HG02852 (cell line): ENCODE measurements at regions not wholly inside any gene's neighbourhood (a gene's known extent, or its start where the extent isn't known, plus 50 kb on each side); places are given as distances from the start of the nearest gene placed in this dataset.
A peak's percentile ranks its signal among the peaks of the same experiment; 100 is the strongest.

Source experiments
- ATAC-seq: cut with Tn5 transposase; IDR thresholded peaks from one replicate; pipeline ENCODE4 v1.9.1; 2021; ENCODE audit warnings: mild to moderate bottlenecking, moderate library complexity; ENCODE audit not compliant: unreplicated experiment

DNA sequence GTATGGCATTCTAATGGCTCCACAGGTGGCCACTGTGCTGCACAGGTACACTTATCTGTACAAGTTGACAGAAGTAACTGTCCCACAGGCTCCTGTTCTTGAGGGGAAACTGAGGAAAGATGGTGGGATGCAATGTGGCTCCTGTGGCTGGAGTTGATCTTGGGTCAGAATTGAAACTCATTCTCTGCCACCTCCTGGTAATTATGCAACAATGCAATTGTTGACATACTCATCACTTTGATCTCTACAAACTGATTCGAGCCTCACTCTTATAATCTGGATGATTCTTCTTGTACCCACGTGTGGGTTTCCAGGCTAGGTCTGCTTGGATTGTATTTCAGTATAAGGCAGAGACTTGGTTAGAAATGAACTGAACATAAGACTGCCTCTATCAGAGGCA lies 148.8 kb downstream of the CCNG2 start:
- ATAC-seq = no peak

DNA sequence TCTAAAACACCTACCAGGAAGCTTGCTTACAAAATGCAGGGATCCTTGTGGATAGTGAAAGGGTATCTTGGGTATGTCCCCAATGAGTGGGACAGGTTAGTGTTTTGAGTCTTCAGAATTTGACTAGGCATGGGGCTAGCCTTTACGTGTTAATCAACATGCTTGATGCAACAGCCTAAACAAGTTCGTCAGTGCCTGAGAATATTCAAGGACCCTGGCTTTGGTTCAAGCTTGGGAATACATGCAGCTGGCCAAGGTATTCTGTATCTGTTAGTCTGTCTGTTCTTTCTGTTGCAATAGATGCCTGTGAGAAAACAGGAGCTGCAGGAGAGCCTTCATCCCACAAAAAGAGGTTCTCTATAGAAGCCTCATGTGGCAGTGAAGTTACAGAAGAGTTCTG lies 149.5 kb downstream of the CCNG2 start:
- no peak for ATAC-seq

DNA sequence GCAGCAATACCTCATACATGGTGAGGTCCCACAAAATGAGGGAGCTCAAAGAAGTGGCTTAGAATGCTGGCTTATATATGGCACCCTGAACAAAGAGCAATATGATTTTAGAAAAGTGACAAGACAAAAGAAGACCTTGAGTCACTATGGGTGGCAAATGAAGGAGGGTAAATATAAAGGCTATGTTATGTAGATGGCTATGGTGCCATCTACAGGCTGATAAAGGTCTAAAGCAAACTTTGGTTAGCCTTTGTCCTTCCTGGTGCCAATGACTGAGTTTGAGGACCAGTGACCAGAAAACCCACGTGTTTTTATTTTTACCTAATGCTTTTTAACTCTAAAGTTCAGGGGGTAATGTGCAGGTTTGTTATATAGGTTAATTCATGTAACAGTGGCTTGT lies 151.8 kb downstream of the CCNG2 start:
- ATAC-seq = no peak

DNA sequence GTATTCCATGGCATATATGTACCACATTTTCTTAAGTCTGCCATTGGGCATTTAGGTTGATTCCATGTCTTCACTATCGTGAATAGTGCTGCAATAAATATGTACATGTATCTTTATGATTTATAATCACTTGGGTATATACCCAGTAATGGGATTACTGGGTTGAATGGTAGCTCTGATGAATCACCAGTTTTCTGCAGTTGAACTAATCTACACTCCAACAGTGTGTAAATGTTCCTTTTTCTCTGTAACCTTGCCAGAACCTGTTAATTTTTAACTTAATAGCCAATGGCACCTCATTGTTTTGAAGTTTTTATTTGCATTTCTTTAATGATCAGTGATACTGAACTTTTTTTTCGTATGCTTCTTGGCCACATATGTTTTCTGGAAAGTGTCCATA lies 152.5 kb downstream of the CCNG2 start:
- no peak for ATAC-seq

DNA sequence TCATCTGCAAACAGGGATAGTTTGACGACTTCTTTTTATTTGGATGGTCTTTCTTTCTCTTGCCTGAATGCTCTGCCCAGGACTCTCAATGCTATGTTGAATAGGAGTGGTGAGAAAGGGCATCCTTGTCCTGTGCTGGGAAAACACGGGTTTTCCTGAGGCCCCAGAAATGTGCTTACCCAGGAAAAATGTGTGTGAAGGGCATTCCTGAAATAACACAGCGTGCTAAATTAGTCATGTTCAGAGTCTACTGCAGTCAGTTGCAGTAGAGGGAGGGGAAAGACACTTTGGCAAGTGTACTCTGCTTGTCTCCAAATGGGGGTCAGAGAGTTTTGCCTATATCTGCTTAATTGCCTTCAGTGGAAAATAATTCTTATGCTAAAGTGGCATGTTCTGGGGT lies 153.9 kb downstream of the CCNG2 start:
- no peak for ATAC-seq

DNA sequence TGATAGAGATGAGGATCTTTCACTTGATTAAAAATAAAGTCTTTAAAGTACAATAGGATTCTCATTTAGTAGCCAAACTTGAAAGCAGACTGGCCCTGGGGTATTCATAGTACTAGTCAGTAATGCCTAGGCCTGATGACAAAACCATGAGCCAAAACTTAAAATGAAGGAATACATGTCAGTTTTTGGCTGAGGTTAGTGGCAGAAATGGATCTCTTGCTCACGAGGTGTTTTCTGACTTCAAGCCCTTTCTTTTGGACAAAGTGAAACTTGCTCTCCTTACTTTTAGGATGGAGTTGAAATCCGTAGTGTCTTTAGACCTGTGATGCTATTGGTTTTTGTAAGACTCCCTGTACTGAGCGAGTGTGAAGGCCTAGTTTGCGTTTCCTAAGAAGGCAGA lies 157.7 kb downstream of the CCNG2 start:
- ATAC-seq = no peak

DNA sequence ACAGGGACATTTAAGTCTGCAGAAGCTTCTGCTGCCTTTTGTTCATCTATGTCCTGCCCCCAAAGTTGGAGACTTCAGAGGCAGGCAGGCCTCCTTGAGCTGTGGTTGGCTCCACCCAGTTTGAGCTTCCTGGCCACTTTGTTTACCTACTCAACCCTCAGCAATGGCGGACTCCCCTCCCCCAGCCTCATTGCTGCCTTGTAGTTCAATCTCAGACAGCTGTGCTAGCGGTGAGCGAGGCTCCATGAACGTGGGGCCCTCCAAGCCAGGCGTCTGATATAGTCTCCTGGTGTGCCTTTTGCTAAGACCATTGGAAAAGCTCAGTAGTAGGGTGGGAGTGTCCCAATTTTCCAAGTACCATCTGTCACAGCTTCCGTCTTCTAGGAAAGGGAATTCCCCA lies 170.1 kb downstream of the CCNG2 start:
- ATAC-seq = no peak

DNA sequence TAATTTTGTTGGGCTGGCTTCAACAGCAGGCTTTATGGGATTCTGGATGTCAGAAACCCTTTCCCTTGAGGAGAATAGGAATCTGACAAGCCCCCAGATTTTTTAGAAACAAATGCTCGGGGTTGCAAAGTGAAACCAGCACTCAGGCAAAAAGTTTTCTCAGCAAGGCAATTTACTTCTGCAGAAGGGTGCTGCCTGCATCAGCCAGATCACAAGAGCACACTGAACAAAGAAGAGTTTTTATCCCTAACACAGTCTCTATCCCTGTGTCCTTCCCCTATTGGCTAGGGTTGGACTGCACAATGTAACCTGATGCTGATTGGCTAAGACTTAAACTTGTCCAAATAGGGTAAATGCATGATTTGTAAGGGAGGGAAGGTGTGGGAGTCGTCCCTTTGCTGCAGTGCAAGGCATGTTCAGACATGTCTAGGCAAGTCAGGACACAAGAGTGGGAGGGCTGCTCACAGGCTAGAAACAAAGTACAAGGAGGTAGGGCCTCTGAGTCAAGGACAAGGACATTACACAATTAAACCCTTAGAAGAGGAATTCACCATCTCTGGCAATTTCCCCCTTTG lies 175.8 kb downstream of the CCNG2 start:
- ATAC-seq = no peak

DNA sequence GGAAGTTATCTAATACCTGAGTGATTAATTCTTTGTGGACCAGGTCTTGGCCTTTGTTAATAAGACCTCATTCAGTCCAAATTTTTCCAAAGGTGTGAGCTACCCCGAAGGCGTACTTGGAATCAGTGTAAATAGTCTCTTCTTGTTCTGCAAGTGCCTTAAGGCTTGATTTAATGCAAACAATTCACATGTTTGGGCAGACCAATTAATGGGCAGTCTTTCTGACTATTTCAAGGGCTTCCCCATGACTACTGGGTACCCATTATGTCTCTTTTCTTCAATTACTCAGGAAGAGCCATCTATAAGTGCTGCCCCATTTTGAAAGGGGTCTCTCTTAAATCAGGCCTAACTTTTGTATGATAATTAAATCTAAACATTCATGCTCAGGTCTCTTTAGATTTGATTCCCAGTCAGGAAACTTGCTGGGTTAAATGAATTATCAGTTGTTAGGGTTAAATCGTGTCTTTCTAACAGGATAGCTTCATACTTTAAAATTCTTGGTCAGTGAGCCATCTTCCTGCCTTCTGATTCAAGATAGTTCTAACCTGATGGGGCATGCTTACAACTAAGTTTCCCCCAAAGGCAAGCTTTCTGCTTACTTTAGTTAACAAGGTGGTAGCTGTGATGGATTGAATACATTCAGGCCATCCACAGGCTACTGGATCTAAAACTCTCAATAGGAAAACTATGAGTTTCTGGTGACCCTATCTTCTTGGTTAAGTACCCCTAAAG lies 179.6 kb downstream of the CCNG2 start:
- no peak for ATAC-seq

DNA sequence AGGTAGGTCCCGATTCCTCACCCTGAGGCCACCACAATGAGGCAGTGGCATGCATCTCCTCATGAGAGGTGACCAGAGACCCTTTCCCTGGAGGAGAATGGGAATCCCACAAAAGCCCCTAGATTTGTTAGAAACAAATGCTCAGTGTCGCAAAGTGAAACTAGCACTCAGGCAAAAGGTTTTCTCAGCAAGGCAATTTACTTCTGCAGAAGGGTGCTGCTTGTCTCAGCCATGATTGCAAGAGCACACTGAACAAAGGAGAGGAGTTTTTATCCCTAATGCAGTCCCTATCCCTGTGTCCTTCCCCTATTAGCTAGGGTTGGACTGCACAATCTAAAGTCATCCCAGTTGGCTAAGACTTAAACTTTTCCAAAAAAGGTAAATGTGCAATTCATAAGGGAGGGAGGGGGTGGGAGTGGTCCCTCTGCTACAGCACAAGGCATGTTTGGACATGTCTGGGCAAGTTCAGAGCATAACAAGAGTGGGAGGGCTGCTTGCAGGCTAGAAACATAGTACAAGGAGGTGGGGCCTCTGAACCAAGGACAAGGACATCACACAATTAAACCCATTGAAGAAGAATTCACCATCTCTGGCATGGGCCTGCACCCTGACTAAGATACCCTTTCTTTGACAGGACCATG lies 185.3 kb downstream of the CCNG2 start:
- ATAC-seq = no peak

DNA sequence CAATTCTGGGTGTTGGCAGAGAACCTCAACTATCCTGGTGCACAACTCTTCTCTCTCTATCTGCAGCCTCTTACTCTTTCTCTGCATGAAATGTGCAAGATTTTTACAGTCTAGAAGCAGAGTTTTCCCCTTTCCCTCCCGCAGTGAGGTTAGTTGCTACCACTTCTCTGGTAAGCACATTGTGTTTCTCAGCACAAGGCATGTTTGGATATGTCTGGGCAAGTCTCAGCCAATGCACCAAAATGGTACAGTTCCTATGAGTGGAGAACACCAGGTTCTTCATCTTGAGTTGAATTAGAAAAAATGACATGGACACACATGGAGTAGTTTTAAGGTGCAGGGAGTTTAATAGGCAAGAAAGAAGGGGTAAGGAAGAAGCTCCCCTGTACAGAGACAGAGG lies 187.0 kb downstream of the CCNG2 start:
- ATAC-seq = no peak

DNA sequence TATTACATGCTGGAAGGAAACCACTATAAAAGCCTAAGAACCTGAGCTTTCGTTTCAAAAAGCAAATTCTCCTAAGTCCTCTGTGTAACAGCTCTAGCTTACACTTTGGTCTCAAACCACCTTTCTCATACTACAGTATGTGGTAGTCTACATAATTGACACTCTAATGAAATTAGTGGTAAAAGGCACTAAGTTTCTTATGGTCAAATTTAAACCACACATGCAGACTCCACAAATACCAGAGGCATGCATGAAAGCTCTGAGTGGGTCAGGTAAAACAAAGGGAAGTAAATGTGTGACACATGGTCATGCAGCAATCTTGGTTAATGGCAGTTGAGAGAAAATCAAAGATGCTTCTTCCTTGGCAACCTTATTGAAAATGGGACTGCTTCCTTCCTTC lies 187.8 kb downstream of the CCNG2 start:
- ATAC-seq = no peak

DNA sequence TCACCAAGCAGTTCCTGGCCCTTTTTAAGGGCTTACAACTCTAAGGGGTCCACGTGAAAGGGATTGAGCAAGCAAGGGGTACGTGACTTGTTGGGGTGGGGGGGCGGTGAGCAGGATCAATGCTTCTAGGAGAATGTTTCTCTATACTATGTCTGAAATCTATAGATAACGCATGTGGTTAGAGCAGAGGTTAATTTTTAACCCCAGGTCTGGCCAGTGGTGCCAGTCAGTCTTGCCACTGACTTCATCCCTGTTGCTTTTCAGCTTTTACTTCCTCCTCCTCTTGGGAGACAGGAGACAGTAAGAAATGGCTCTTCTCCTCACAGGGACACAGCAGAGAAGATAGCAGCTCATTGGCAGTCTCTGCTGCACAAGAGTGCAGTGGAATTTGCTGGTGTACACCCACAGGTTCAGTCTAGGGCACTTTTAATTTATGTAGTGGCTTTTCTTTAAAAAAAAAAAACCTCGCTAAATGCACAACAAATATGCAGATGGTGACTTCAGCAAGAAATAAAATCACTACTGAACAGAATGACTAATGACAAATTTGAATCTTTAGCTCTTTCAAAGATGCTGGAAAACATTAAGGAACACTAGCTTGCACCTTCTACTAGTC lies 190.5 kb downstream of the CCNG2 start:
- ATAC-seq = no peak

DNA sequence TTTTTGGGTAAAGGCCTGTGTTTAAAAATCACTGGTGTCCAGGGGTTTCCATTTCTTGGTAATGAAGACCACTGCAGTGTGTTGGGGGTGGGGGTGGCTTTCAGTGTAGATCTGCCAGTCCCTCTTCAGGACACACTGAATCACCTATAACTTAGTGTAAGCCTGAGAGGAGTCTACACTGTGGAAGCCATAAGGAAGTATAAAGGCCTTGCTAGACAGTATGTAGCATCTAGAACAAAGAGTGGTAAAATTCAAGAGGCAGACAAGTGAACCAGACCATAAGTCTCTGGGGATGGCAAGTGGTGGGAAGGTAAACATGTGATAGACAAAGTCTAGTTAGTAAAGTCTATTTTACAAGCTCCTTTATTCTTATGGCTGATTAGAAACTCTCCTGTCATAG lies 191.8 kb downstream of the CCNG2 start:
- no peak for ATAC-seq

DNA sequence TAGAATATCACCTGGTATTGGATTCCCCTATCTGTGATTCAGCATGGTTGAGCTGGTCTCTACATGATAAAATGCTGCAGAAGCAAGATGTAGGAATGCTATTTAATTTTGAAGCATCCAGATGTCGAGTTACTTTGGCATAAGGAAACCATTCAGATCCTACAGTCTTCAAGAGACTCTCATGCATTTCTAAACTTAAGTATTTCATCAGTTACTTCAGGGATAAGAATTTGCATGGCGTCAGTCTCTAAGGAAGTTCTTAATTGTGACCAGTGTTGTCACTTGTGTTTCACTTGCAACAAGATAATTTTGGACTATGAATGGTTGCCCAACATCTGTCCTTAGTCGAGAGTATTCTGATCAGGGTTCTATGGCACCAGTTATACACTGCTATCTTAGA lies 192.4 kb downstream of the CCNG2 start:
- no peak for ATAC-seq

DNA sequence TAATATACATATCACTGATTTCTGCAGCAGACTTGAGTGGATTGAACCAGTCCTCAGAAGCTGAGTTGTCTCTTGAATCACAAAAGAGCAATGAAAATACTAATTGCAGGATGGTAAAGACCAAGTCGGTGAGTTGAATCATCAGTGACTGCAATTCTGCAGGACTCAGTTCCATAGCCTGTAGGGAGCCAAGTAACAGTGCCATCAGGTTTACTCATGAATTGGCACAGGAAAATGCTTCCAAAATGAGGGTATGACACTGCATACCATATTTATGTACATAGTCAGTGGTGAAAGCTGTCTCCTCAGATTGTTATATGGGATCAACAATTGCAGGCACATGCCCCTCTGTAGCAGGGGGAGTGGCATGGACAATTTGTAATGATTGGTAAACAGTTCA lies 192.8 kb downstream of the CCNG2 start:
- no peak for ATAC-seq

DNA sequence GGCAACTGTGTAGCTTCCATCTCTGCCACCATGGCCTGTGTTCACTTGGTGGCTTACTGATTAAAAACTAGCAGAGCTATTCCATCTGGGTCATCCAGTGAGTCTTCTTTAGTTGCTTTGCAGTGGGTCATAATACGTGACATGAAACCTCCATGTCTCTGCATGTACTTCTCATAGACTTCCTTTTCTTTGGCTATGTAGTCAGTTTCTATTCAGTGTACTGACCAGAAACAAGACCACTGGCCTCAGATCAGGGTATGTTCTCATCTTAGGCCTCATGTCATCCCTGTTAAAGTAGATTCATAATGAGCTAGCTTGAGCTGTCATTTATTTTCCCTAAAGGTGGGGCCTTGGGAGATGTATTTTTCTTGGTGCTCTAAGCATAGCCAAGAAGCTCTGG lies 195.2 kb downstream of the CCNG2 start:
- ATAC-seq = peak; percentile 41

DNA sequence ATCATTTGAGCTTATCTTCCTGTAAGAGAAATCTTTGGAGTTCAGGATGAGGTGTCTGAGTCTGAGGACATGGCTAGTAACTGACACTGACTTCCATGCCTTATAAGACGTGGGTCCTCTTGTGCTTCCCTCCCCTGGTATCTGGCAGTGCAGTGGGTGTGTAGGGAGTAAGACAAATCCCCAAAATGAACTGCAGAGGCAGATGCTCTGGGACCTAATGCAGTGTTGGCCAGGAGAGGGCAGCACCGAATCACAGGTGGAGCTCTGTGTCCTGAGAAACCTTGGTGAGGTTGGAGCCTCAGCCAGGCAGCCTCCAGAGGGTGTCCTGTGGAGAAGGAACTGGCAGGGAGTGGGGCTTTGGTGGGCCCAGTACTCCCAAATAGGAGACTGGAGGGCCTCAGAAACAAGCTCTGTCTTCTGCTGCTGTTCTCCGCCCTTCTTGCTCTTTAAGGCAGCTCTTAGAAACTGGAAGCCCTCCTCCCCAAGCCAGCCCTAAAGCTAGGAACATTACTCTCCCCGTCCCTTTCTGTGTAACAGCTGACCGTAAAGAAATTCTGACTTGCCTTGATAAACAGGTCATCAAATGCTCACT lies 196.8 kb downstream of the CCNG2 start:
- peak; percentile 62 for ATAC-seq

DNA sequence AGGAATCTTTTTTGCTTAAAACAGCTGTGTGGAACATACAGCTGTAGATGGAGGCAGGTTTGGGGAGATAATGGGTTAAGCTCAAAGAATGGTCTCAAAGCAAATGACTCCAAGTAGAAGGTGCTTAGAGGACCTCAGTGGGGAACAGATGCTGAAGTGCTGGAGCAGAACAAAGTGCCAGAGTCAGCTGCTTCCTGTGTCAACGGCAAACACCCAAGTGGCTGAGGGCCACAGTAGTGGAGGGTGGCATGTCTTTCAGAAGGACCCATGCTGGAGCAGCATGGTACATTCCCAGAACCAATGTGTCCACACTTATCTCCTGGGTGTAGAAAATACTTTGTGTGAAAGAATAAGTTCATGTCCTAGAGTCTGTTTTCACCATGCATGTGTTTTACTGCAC lies 197.5 kb downstream of the CCNG2 start:
- no peak for ATAC-seq

DNA sequence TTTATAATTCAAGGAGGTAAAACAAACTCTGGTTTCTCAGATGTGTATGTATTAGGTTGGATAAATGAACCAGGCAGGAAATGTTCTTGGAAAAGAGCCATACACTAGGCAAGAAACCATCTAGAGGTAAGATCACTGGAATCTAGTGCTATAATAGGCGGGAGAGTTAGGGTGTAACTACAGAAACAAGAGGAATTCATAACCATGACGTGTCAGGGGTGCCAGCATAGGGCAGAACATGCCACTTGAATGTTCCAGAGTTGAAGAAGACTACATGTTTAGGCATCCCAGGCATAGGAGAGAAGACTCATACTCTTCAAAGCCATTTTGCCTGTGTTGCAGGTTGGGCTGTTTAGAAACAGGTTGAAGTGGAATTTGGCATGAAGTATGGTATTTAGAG lies 198.7 kb downstream of the CCNG2 start:
- ATAC-seq = no peak

DNA sequence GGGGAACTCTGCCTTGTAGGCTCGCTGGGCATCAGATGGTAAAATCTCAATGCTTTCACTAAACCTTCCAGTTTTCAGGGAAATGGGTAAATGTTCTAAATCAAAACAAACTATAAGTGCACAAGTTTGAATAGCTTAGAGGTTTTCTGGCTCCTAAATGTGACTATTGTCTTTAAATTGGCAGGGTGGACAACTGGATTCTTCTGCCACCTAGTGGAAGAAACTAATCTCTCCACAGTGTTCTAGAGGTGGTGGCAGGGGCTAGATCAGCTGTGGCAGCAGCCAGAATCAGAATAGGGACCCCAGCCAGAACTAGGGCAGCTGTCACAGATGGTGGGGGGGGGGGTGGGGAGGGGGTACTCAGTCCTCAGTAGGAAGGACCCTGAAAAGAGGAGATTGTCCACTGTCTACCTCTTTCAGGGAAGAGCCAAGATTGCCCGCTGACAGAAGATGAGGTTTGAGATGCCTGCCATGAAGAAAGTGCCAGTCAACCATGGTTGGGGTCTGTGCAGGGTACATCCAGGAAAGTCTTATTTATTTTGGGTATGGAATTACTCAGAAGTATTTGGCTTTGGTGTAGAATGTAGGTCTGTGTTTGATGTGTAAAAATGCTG lies 201.4 kb downstream of the CCNG2 start:
- no peak for ATAC-seq
